Heart left ventricle (tissue), 16 donors: ENCODE measurements at regions not wholly inside any gene's neighbourhood (a gene's known extent, or its start where the extent isn't known, plus 50 kb on each side); places are given as distances from the start of the nearest gene placed in this dataset.

ENCODE experiments used
- ATAC-seq, 4 donors: fragments of 200-7000 bp; cut with Tn5 transposase; one replicate each; pipeline ENCODE4 v1.9.1; 2020 to 2022; ENCODE audit warnings: moderate library complexity in 4 of 4, mild to moderate bottlenecking in 3 of 4, moderate number of reproducible peaks in 1 of 4
- DNase-seq, 5 donors: peaks; one replicate each; pipeline ENCODE4 v3.0.0-alpha.2; 2020
- H3K27ac ChIP-seq, 12 donors: fragments of 200-600 bp; sonication (generic) in 4 of 12; one replicate each; pipeline versions ENCODE4 v1.5.0 to v1.8.0; 2016 to 2022; ENCODE audit warnings: mild to moderate bottlenecking in 2 of 12
- H3K27me3 ChIP-seq, 9 donors: fragments of 200-600 bp; sonication (generic) in 2 of 9; one replicate each; pipeline versions ENCODE4 v1.5.1 to v1.8.0; 2016 to 2022; ENCODE audit warnings: mild to moderate bottlenecking in 3 of 9
- H3K36me3 ChIP-seq, 9 donors: fragments of 200-600 bp; sonication (generic) in 2 of 9; one replicate each; pipeline versions ENCODE4 v1.5.0 to v1.8.0; 2018 to 2022; ENCODE audit warnings: mild to moderate bottlenecking in 2 of 9
- H3K4me1 ChIP-seq, 12 donors: fragments of 200-600 bp; sonication (generic) in 4 of 12; one replicate each; pipeline versions ENCODE4 v1.5.0 to v1.8.0; 2016 to 2022; ENCODE audit warnings: mild to moderate bottlenecking in 3 of 12
- H3K4me3 ChIP-seq, 12 donors: fragments of 200-600 bp; sonication (generic) in 4 of 12; one replicate each; pipeline versions ENCODE4 v1.5.0 to v1.8.0; 2017 to 2022; ENCODE audit warnings: mild to moderate bottlenecking in 9 of 12, moderate library complexity in 4 of 12
- H3K9me3 ChIP-seq, 12 donors: fragments of 200-600 bp; sonication (generic) in 4 of 12; one replicate each; pipeline versions ENCODE4 v1.5.0 to v1.8.0; 2016 to 2022; ENCODE audit warnings: mild to moderate bottlenecking in 1 of 12
- POLR2A ChIP-seq, 2 donors: fragments of 450-650 bp; IDR thresholded peaks; one replicate each; pipeline ENCODE4 v1.6.1; 2017; ENCODE audit warnings: antibody characterized with exemption in 2 of 2, mild to moderate bottlenecking in 2 of 2, moderate library complexity in 2 of 2
- WGBS, 4 donors: extraction: QIAGEN DNeasy Blood & Tissue Kit in 2 of 4; methylation state at CpG; one replicate each; pipeline versions ENCODE4 v1.1.5 to v1.1.7; 2013 to 2018; 5-methylcytosine and 5-hydroxymethylcytosine counted together
- intact Hi-C, 10 donors: fragments of 100-400 bp; cut with DNase I; formaldehyde crosslinking; loops; one replicate each; pipeline versions ENCODE4 v1.11.1 to v1.14.2; 2022
- TF ChIP-seq, protein P1 (sequence below), 12 donors: fragments of 200-600 bp; sonication (generic) in 4 of 12; IDR thresholded peaks; one replicate each; pipeline versions ENCODE4 v1.5.0 to v1.8.0; 2018 to 2022; ENCODE audit warnings: antibody characterized with exemption in 12 of 12, mild to moderate bottlenecking in 5 of 12
- donor health status: ischemic (EF 13 %, LVEDD 7.1; RV severe dilation, severe dysfunction).
- donor health status: healthy with polysubstance abuse.
- donor health status: DM: no; HTN: yes; CAD: no.
- donor health status: DM: no; HTN: no; CAD: no.
- donor health status: ischemic (EF 25% LVEDD 6.9; RV normal size, moderate dysfunction).
- donor health status: ischemic (EF 25% LVEDD 5.7; RV mildly dilated, moderate dysfunction).
- donor health status: healthy.
- donor health status: DM: yes; HTN: yes; CAD: no.
- donor health status: ischemic (EF 35%, LVEDD 5.7; RV mildly dilated, moderate dysfunction).
- donor health status: nonischemic (EF 11% LVEDD 7.7; RV severe dilation, severe dysfunction).
- donor health status: DM: yes; HTN: yes; CAD: no.
- donor health status: PGD.
- donor health status: ischemic (EF 29% LVEDD 5.4; RV normal size, mild dysfunction).
- donor health status: nonischemic (EF 23%, LVEDD 6.1; RV moderate dilation, normal function).

- Histone ChIP-seq H3K27me3 (no peaks in the 10 kb centered on the region), H3K27ac (no peak overlapping the region), H3K36me3 (no peaks in the 10 kb centered on the region), H3K4me3 (no peak overlapping the region), H3K9me3 (peaks cover 0 to 7% (median 0%) of the 10 kb centered on the region in 12 donors), H3K4me1 (no peaks in the 10 kb centered on the region)
- intact Hi-C loops, result no loop called here
- no peak for ATAC-seq
- DNase-seq, result no peak
- 59 to 73% (median 66%) methylated on average over 3 of the region's 3 CpGs for whole genome bisulfite sequencing, 4 donors
- TF ChIP-seq, protein P1, sequence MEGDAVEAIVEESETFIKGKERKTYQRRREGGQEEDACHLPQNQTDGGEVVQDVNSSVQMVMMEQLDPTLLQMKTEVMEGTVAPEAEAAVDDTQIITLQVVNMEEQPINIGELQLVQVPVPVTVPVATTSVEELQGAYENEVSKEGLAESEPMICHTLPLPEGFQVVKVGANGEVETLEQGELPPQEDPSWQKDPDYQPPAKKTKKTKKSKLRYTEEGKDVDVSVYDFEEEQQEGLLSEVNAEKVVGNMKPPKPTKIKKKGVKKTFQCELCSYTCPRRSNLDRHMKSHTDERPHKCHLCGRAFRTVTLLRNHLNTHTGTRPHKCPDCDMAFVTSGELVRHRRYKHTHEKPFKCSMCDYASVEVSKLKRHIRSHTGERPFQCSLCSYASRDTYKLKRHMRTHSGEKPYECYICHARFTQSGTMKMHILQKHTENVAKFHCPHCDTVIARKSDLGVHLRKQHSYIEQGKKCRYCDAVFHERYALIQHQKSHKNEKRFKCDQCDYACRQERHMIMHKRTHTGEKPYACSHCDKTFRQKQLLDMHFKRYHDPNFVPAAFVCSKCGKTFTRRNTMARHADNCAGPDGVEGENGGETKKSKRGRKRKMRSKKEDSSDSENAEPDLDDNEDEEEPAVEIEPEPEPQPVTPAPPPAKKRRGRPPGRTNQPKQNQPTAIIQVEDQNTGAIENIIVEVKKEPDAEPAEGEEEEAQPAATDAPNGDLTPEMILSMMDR (IDR thresholded peaks at IDR 0.05), result no peak
- TF ChIP-seq POLR2A (IDR thresholded peaks at IDR 0.05), result no peak
Measured at GRCh38 chr5:116881921-116882531, 307.4 kb upstream of the SEMA6A start.

- ATAC-seq, result no peak
- DNase-seq, result no peak
- Histone ChIP-seq H3K27ac (no peak overlapping the region), H3K36me3 (no peaks in the 10 kb centered on the region), H3K9me3 (peaks cover 0 to 7% (median 0%) of the 10 kb centered on the region in 12 donors), H3K4me1 (no peaks in the 10 kb centered on the region), H3K27me3 (no peaks in the 10 kb centered on the region), H3K4me3 (no peak overlapping the region)
- TF ChIP-seq POLR2A (IDR thresholded peaks at IDR 0.05), result no peak
- TF ChIP-seq, protein P1 (IDR thresholded peaks at IDR 0.05), result no peak
- intact Hi-C loops, result no loop called here
- WGBS, 4 donors, result 71 to 89% (median 78%) methylated on average over 1 of the region's 1 CpG
Measured at GRCh38 chr5:116880601-116881000, 306.0 kb upstream of the SEMA6A start.

GRCh38 chr5:116880150-116880549 lies 305.5 kb upstream of the SEMA6A start:
- Histone ChIP-seq H3K4me1 (no peaks in the 10 kb centered on the region), H3K27ac (no peak overlapping the region), H3K36me3 (no peaks in the 10 kb centered on the region), H3K27me3 (no peaks in the 10 kb centered on the region), H3K4me3 (no peak overlapping the region), H3K9me3 (peaks cover 0 to 7% (median 0%) of the 10 kb centered on the region in 12 donors)
- intact Hi-C loops, result no loop called here
- no peak for TF ChIP-seq POLR2A (IDR thresholded peaks at IDR 0.05)
- TF ChIP-seq, protein P1 (IDR thresholded peaks at IDR 0.05), result no peak
- DNase-seq (no peak), ATAC-seq (no peak)

DNA sequence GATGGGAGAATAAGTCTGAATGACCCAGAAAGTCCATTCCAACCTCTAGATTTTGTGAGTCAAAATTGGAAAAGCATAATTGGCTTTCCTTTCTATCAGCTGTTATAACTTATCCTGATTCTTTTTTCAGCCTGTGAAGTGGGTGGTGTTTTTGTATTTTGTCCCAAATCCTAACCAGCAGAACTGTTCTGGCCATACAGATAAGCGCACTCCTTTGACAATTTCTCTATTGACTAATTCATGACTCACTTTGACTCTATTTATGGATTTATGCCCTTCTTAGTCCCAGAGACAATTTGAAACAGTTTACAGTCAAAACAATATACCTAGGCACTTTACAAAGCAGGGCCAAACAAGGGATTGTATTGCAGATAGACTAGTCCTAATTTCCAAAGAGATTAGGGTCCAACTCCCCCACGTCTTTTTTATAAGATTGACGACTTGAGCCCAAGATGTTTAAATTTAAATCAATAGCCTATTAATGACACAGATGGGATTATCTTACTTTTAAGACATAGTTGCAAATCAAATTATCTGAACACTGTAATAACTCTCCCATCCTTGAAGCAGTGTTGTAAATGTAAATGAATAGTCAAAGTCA lies 301.7 kb upstream of the SEMA6A start:
- Histone ChIP-seq H3K27me3 (no peaks in the 10 kb centered on the region), H3K4me1 (no peaks in the 10 kb centered on the region), H3K27ac (no peak overlapping the region), H3K36me3 (no peaks in the 10 kb centered on the region), H3K4me3 (no peak overlapping the region), H3K9me3 (peaks cover 0 to 7% (median 0%) of the 10 kb centered on the region in 12 donors)
- 75 to 91% (median 85%) methylated on average over 3 of the region's 3 CpGs for WGBS, 4 donors
- ATAC-seq (peak in 1 of 4 donors; percentile 10), DNase-seq (no peak)
- intact Hi-C loops, result no loop called here
- TF ChIP-seq POLR2A (IDR thresholded peaks at IDR 0.05), result no peak
- TF ChIP-seq, protein P1 (IDR thresholded peaks at IDR 0.05), result no peak
